Inflammatory macrophage treated with lipopolysaccharide for 4 hours (primary cell): ENCODE measurements at regions not wholly inside any gene's neighbourhood (a gene's known extent, or its start where the extent isn't known, plus 50 kb on each side); places are given as distances from the start of the nearest gene placed in this dataset.

Experiments
- DNase-seq: peaks from one replicate; pipeline ENCODE4 v3.0.0-alpha.2; 2020

- DNase-seq = no peak
Measured at GRCh38 chr16:65457084-65457483, 335.2 kb upstream of the CDH11 start.

GRCh38 chr16:65455761-65456160, 333.9 kb upstream of the CDH11 start:
- DNase-seq = no peak

- no peak for DNase-seq
Measured at GRCh38 chr16:65453646-65454045, 331.8 kb upstream of the CDH11 start.

- no peak for DNase-seq
Measured at GRCh38 chr16:65449526-65449925, 327.7 kb upstream of the CDH11 start.

GRCh38 chr16:65446427-65446826, 324.6 kb upstream of the CDH11 start:
- DNase-seq = no peak

- no peak for DNase-seq
Measured at GRCh38 chr16:65445313-65446260, 323.7 kb upstream of the CDH11 start.

GRCh38 chr16:65441501-65441900, 319.6 kb upstream of the CDH11 start:
- DNase-seq = no peak

- no peak for DNase-seq
Measured at GRCh38 chr16:65429504-65430181, 307.8 kb upstream of the CDH11 start.

- DNase-seq = no peak
Measured at GRCh38 chr16:65426484-65426883, 304.6 kb upstream of the CDH11 start.

- DNase-seq = no peak
Measured at GRCh38 chr16:65422934-65423333, 301.1 kb upstream of the CDH11 start.

- DNase-seq = no peak
Measured at GRCh38 chr16:65421596-65421995, 299.7 kb upstream of the CDH11 start.

- no peak for DNase-seq
Measured at GRCh38 chr16:65418435-65418834, 296.6 kb upstream of the CDH11 start.

GRCh38 chr16:65415460-65415859, 293.6 kb upstream of the CDH11 start:
- DNase-seq = no peak

- DNase-seq = peak; percentile 4
Measured at GRCh38 chr16:65414284-65414984, 292.6 kb upstream of the CDH11 start.

GRCh38 chr16:65413861-65414260, 292.0 kb upstream of the CDH11 start:
- DNase-seq = no peak

GRCh38 chr16:65410801-65411200, 288.9 kb upstream of the CDH11 start:
- DNase-seq = no peak

- DNase-seq = no peak
Measured at GRCh38 chr16:65409510-65409909, 287.6 kb upstream of the CDH11 start.

- DNase-seq = no peak
Measured at GRCh38 chr16:65406933-65407332, 285.1 kb upstream of the CDH11 start.

- DNase-seq = peak; percentile 39
Measured at GRCh38 chr16:65406116-65406515, 284.3 kb upstream of the CDH11 start.

- DNase-seq = no peak
Measured at GRCh38 chr16:65394281-65394680, 272.4 kb upstream of the CDH11 start.

GRCh38 chr16:65392806-65393565, 271.1 kb upstream of the CDH11 start:
- DNase-seq = no peak

GRCh38 chr16:65388592-65388991, 266.7 kb upstream of the CDH11 start:
- DNase-seq = no peak

- DNase-seq = no peak
Measured at GRCh38 chr16:65386672-65387071, 264.8 kb upstream of the CDH11 start.
